KBM-7 (cell line): ENCODE measurements at regions not wholly inside any gene's neighbourhood (a gene's known extent, or its start where the extent isn't known, plus 50 kb on each side); places are given as distances from the start of the nearest gene placed in this dataset.

Experiments
- DNase-seq: peaks from one replicate; pipeline ENCODE4 v3.0.0-alpha.2; 2015
- in situ Hi-C: fragments of 300-500 bp; cut with MboI; formaldehyde crosslinking; loops from 2 replicates; pipeline ENCODE4 v1.14.3; 2020; ENCODE audit warnings: low sequenced_read_pairs, low pct_unique_long_range_greater_than_20kb, mixed read lengths

- DNase-seq, result no peak
- in situ Hi-C loops, result no loop called here
Observed at GRCh38 chr13:105165449-105166125, 1369.9 kb downstream of the EFNB2 start.

GRCh38 chr13:105159841-105160240, 1375.6 kb downstream of the EFNB2 start:
- in situ Hi-C loops, result no loop called here
- no peak for DNase-seq

DNA sequence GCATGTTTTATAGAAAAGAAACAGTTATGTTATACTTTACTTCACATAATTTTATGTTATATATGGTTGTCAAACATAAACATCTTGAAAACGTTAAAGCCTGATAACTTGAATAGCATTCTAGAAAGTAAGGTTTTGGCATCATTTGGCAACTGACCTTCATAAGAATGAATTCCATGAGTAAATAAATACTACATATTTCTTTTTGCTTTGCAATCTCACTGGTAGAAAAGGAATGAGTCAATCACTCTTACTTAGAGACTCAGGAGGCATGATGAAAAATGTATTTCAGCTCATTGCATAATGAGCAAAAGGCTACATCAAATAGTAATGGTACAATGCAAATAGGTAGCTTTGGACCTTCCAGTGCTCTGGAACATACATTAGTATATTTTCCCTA, 1381.9 kb downstream of the EFNB2 start:
- in situ Hi-C loops, result no loop called here
- no peak for DNase-seq

DNA sequence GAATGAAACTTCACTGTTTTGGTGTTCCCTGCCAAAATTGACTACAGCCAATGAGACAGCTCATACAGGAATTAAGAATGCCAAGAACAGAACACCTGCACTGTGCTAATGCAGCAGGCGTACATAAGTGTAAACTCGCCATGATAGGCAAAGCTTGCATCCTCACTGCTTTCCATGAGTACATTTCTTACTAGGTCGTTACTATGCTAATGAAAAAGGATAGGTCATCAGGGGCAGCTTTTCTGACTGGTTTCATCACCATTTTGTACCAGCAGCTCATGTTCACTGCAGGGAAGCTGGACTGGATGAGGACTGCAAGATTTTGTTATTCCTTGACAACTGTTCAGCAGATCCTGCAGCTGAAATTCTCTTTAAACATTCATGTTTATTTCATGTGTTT, 1383.8 kb downstream of the EFNB2 start:
- DNase-seq, result no peak
- in situ Hi-C loops, result no loop called here

- no peak for DNase-seq
- in situ Hi-C loops, result no loop called here
Observed at GRCh38 chr13:105147461-105147860, 1388.0 kb downstream of the EFNB2 start.

- in situ Hi-C loops, result no loop called here
- DNase-seq, result no peak
Observed at GRCh38 chr13:105144936-105145335, 1390.5 kb downstream of the EFNB2 start.

DNA sequence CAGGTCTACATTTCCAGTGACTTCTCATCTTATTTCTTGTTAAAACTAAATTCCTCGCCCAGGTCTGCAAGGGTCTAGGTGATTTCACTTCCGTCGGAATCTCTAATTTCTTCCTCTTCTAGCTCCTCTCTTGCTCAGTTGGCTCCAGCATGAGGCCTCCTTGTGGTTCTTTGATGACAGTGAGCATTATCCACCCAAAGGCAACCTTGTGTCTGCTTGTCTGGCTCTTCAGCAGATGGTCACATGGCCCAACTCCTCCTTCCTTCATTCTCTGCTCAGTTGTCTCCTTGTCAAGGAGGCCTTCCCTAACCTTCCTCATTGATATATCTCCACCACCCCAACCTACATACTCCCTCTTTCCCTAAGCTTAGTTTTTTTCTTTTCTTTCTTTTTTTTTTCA, 1391.4 kb downstream of the EFNB2 start:
- DNase-seq, result peak; percentile 9
- in situ Hi-C loops, result no loop called here

DNA sequence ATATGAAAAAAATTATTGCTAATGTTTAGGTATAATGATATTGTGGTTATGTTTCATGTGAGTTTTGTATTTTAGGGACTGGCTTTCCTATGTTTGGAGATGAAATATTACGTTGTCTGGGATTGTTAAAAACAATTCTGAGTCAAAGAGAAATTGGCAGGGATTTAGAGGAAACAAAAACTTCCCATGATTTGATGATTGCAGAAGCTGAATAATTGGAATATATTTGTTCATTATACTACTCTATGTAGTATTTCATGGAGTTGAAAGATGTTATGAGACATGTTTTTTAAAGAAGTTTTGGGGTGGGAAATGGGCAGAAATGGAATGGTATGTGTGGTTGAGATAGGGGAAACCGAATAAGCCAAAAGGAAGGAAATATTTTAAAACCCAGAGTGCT, 1392.9 kb downstream of the EFNB2 start:
- no peak for DNase-seq
- in situ Hi-C loops, result no loop called here

DNA sequence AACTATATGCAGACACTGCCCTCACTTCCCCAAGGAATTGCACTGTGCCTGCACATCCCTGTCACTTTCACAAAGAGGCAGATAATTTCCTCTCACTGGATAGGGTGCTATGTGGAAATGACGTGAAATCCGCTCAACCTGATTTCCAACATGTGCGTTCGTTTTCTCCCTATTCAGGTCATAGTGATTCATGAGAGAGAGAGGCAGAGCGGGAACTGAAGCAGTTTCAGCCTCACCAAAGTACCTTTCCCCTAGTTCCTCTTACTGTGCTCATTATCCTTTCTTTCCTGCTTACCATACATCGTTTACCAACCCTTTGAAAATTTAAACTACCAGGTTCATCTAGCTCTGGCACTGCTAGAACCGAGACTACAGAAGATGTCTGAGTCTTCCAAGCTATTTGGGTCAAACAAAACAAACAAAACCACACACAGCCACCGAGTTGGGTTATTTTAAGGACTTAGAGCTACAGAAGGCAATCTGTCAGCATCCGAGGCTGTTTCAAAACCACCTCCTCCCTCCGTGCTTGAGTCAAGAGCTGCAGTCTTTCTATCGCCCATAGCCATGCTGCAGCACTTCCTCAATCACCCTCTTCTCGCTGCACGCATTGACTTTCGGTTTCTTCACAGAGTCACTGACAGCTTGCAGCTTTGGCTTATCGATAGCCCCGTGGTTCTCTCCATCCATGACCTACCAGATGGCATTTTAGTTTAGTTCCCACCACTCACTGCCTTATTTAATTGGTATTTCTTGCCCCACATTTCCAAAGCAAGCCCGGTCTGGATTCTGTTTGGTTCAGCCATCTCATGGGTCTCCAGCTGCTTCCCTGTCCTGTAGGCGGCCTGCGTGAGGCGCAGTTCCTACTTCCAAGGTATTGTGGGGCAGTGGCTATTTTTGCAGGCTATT, 1395.8 kb downstream of the EFNB2 start:
- in situ Hi-C loops, result no loop called here

DNA sequence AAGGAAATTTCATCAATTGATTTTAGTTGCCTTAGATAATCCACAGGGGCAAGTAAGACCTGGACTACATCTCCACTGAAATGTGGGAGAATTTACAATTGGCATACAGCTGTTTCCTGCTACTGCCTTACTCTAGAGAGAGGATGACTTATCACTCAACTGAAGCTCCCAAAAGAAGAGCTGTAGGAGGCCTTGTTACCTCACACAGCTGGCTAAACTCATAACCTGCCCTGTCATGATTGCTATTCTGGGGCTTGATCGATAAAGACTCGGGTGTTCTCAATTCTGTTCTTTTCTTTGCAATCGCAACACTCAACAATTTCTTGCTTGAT, 1396.4 kb downstream of the EFNB2 start:
- in situ Hi-C loops, result no loop called here
- no peak for DNase-seq

More for the DNA sequence above, 1395.8 kb downstream of the EFNB2 start:
- DNase-seq, result peak; percentile 92

GRCh38 chr13:105135852-105136615, 1399.4 kb downstream of the EFNB2 start:
- peak; percentile 6 for DNase-seq
- in situ Hi-C loops, result no loop called here

DNA sequence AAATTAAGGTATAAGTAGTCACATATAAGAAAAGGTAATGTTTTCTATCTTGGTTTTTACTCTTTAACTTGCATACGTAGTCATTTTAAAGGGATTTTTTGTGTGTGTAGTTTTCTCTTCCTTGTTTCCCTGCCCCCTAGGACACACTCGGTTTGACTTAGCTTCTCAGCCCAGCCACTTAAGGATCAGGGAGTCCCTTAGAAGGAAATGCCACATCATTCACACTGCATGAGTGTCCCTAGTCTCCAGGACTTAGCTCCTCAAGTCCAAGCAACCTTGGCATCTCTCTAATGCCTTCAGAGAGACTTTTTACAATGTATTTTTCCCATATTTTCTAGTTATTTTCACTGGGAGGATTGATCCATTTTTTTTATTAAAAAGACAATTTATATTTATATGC, 1407.7 kb downstream of the EFNB2 start:
- in situ Hi-C loops, result no loop called here

GRCh38 chr13:105121221-105121620, 1414.2 kb downstream of the EFNB2 start:
- DNase-seq, result no peak
- in situ Hi-C loops, result no loop called here

More for the DNA sequence above, 1407.7 kb downstream of the EFNB2 start:
- DNase-seq, result no peak

DNA sequence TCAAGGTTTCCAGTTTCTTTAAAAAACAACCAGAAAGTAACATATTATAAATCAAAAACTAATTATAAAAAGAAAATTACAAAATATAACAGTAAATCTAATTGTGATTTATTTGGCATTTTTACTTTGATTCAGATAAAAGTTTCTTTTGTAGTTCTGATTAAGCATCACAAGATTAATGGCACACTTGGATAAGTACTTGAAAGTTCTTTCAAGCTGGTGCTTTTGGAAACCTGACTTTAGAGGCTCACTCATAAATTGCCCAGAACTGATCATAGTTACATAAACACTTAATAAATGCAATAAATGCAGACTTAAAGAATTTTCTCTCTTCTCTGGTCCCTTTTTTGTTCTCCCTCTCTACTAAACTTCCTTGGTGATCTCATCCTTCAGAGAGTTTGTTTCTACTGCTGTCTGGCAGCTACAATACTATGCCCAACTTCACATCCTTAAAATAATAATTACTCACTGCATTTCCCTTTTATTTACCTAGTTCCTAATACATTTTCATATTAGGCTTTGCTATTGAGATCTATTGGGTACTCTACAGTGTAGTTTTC, 1417.0 kb downstream of the EFNB2 start:
- in situ Hi-C loops, result no loop called here
- no peak for DNase-seq

DNA sequence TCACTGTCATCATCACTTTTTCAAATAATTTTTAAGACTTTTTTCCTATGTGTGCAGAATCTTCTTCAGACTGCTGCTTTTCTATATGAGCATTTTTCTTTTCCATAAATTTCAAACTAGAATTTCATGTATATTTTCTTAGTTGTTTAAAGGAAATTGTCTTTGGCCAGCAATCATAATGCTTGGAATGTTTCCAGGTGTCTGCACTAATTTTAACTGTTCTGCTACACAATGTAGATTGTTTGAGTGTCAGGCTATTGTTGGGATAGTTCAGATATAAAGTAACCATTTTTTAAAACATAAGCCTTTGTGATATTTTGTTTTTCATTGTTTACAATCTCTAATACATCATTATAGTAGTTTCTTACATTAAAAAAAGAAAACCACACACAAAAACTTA, 1418.5 kb downstream of the EFNB2 start:
- DNase-seq, result no peak
- in situ Hi-C loops, result no loop called here

DNA sequence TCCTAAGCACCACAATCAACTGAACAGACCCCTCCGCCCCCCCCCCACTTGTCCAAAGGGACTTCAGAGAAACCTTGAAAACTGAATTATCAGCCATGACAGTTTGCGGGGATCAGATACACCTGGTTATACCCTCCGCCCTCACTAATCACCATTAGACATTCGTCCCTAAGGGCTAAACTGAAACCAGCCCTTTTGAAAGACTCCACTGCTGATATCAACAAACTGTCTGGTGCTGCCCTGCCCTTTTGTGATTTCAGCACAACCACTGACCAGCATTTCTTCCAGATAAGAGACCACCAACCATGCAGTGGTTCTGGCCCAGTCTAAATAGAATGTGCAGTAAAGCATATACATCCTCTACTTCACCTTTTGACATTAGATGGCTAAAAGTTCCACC, 1422.9 kb downstream of the EFNB2 start:
- no peak for DNase-seq
- in situ Hi-C loops, result no loop called here

GRCh38 chr13:105107781-105108180, 1427.7 kb downstream of the EFNB2 start:
- DNase-seq, result no peak
- in situ Hi-C loops, result no loop called here

- DNase-seq, result no peak
- in situ Hi-C loops, result no loop called here
Observed at GRCh38 chr13:105105471-105105870, 1430.0 kb downstream of the EFNB2 start.

DNA sequence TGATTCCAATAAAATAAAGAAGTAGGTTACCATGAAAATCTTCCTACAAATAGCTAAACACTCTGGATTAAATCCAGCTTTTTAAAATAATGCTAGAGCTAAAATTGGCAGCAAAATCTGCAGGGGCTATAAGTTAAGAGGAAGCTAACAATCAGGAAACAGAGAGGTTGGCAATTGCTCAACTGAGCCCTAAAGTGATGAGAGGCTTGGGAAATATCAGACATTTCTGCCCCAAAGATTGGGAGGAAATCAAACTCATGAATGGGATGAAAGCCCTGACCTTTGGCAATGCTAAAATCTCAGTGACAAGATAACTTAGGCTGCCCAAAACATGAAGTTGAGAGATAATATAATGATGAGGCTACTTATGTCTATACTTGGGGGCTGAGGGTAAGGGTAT, 1437.9 kb downstream of the EFNB2 start:
- DNase-seq, result no peak
- in situ Hi-C loops, result no loop called here
